Osteocyte (in vitro differentiated cells): ENCODE measurements at regions not wholly inside any gene's neighbourhood (a gene's known extent, or its start where the extent isn't known, plus 50 kb on each side); places are given as distances from the start of the nearest gene placed in this dataset.
"Not testable (repeated sequence)": the region's sequence is repeated elsewhere in the genome, so short reads cannot be mapped to it uniquely, and the experiment has no call there.

Experiments used
- DNase-seq: peaks from one replicate; pipeline ENCODE4 v3.0.0; 2021; ENCODE audit warnings: mixed read lengths; ENCODE audit not compliant: unreplicated experiment; ENCODE audit errors: extremely low spot score
- H3K27ac Mint-ChIP-seq: one replicate; pipeline ENCODE4 v1.8.0; 2021; ENCODE audit warnings: mild to moderate bottlenecking, mixed read lengths; ENCODE audit not compliant: unreplicated experiment
- H3K27me3 Mint-ChIP-seq: one replicate; pipeline ENCODE4 v1.8.0; 2021; ENCODE audit warnings: mixed read lengths; ENCODE audit not compliant: unreplicated experiment
- H3K36me3 Mint-ChIP-seq: one replicate; pipeline ENCODE4 v1.8.0; 2021; ENCODE audit warnings: mixed read lengths; ENCODE audit not compliant: unreplicated experiment
- H3K4me1 Mint-ChIP-seq: one replicate; pipeline ENCODE4 v1.8.0; 2021; ENCODE audit warnings: mixed read lengths; ENCODE audit not compliant: unreplicated experiment
- H3K4me3 Mint-ChIP-seq: one replicate; pipeline ENCODE4 v1.8.0; 2021; ENCODE audit warnings: mild to moderate bottlenecking, moderate library complexity, mixed read lengths; ENCODE audit not compliant: unreplicated experiment
- H3K9me3 Mint-ChIP-seq: one replicate; pipeline ENCODE4 v1.8.0; 2021; ENCODE audit warnings: mixed read lengths; ENCODE audit not compliant: unreplicated experiment
- TF ChIP-seq, protein P1 (sequence below): fragments of 200-600 bp; sonication (generic); IDR thresholded peaks from 2 replicates; pipeline ENCODE4 v1.5.0; 2021; ENCODE audit warnings: antibody characterized with exemption, mild to moderate bottlenecking, moderate library complexity

DNA sequence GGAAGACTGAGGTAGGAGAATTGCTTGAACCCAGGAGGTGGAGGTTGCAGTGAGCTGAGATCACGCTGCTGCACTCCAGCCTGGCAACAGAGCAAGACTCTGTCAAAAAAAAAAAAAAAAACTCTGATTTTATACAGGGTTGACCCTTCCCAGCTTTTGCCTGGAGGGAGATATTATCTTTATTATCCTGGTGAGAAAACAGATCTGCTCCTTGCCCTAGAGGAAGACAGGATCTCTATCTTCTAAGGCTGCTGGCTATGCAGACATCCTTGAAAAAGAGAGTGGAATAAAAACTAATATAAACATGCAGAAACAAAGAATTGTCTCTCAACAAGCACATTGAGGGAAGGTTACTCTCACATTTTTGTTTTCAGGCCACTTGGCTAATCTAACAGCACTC, 1503.4 kb upstream of the WWC1 start:
- H3K27ac Mint-ChIP-seq, result no peak overlapping the region
- no peaks in the 10 kb centered on the region for H3K36me3 Mint-ChIP-seq
- H3K4me1 Mint-ChIP-seq, result no peaks in the 10 kb centered on the region
- no peaks in the 10 kb centered on the region for H3K27me3 Mint-ChIP-seq
- no peak overlapping the region for H3K4me3 Mint-ChIP-seq
- no peak for DNase-seq
- TF ChIP-seq, protein P1, sequence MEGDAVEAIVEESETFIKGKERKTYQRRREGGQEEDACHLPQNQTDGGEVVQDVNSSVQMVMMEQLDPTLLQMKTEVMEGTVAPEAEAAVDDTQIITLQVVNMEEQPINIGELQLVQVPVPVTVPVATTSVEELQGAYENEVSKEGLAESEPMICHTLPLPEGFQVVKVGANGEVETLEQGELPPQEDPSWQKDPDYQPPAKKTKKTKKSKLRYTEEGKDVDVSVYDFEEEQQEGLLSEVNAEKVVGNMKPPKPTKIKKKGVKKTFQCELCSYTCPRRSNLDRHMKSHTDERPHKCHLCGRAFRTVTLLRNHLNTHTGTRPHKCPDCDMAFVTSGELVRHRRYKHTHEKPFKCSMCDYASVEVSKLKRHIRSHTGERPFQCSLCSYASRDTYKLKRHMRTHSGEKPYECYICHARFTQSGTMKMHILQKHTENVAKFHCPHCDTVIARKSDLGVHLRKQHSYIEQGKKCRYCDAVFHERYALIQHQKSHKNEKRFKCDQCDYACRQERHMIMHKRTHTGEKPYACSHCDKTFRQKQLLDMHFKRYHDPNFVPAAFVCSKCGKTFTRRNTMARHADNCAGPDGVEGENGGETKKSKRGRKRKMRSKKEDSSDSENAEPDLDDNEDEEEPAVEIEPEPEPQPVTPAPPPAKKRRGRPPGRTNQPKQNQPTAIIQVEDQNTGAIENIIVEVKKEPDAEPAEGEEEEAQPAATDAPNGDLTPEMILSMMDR, result no peak
- peaks cover 37% of the 10 kb centered on the region for H3K9me3 Mint-ChIP-seq

DNA sequence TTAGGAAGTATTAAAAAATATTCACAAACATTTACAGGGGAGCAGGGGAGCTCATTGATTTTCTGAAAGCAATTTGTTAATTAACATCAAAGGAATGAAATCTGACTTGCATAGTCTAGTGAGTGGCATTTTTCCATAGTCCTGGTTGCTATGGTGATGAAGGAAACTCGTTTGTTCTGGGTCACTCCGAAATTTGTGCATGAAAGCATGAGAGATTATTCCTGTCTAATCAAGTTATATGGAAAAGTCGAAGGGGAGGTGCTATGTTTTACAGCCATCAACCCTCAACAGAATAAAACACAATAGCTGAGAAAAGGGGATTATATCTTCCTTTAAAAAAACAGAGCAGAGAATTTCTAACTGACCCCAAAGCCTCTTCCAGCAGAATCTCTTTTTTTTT, 1495.7 kb upstream of the WWC1 start:
- H3K27ac Mint-ChIP-seq, result no peak overlapping the region
- peaks cover 18% of the 10 kb centered on the region for H3K9me3 Mint-ChIP-seq

DNA sequence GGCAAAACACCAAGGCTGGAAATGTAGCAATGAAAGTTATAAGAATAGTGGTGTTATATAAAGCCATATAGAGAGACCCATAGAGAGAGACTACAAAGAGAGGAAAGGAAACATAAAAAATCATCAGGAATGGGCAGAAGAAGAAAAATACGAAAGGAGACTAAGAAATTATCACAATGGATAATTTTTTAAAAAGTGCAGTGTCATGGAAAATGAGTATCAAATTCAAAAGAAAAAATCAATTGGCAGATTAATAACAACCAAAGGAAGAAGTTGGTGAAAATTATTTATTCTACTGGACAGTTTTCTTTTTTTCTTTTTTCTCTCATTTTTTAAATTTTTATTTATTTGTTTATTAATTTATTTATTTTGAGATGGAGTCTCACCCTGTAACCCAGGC, 1488.4 kb upstream of the WWC1 start:
- peaks cover 46% of the 10 kb centered on the region for H3K9me3 Mint-ChIP-seq
- no peak overlapping the region for H3K27ac Mint-ChIP-seq
- TF ChIP-seq, protein P1, result no peak
- H3K27me3 Mint-ChIP-seq, result no peaks in the 10 kb centered on the region
- H3K36me3 Mint-ChIP-seq, result no peaks in the 10 kb centered on the region
- no peak for DNase-seq
- H3K4me3 Mint-ChIP-seq, result no peak overlapping the region
- no peaks in the 10 kb centered on the region for H3K4me1 Mint-ChIP-seq

More for the DNA sequence above, 1495.7 kb upstream of the WWC1 start:
- H3K4me1 Mint-ChIP-seq, result no peaks in the 10 kb centered on the region
- no peak overlapping the region for H3K4me3 Mint-ChIP-seq
- TF ChIP-seq, protein P1, result no peak
- DNase-seq, result no peak
- no peaks in the 10 kb centered on the region for H3K27me3 Mint-ChIP-seq
- H3K36me3 Mint-ChIP-seq, result no peaks in the 10 kb centered on the region

DNA sequence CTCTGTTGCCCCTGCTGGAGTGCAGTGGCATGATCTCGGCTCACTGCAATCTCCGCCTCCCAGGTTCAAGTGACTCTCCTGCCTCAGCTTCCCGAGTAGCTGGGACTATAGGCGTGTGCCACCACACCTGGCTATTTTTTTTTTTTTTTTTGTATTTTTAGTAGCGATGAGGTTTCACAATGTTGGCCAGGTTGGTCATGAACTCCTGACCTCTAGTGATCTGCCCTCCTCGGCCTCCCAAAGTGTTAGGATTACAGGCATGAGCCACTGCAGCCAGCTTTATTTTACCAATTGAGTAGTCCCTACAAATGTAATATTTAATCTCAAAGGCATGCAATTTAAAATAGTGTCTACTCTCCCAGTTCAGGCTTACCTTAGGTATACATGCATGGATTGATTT, 1487.2 kb upstream of the WWC1 start:
- H3K4me3 Mint-ChIP-seq, H3K27ac Mint-ChIP-seq, H3K36me3 Mint-ChIP-seq, DNase-seq, H3K4me1 Mint-ChIP-seq, H3K27me3 Mint-ChIP-seq: not testable (repeated sequence)
- H3K9me3 Mint-ChIP-seq, result peaks cover 42% of the 10 kb centered on the region

DNA sequence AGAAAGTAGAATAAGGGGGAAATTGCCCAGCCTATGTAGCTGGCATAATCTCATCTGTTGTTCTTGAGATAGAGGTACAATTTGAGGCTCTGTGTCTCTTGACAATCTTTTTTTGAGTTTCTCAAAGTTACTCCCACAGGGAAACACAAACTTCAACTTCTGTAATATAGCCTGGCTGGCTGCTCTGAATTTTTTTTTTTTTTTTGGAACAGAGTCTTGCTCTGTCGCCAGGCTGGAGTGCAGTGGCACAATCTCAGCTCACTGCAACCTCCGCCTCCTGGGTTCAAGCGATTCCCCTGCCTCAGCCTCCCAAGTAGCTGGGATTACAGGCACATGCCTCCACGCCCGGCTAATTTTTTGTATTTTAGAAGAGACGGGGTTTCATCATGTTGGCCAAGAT, 1486.8 kb upstream of the WWC1 start:
- H3K36me3 Mint-ChIP-seq, H3K4me1 Mint-ChIP-seq: not testable (repeated sequence)
- H3K9me3 Mint-ChIP-seq, result peaks cover 38% of the 10 kb centered on the region

DNA sequence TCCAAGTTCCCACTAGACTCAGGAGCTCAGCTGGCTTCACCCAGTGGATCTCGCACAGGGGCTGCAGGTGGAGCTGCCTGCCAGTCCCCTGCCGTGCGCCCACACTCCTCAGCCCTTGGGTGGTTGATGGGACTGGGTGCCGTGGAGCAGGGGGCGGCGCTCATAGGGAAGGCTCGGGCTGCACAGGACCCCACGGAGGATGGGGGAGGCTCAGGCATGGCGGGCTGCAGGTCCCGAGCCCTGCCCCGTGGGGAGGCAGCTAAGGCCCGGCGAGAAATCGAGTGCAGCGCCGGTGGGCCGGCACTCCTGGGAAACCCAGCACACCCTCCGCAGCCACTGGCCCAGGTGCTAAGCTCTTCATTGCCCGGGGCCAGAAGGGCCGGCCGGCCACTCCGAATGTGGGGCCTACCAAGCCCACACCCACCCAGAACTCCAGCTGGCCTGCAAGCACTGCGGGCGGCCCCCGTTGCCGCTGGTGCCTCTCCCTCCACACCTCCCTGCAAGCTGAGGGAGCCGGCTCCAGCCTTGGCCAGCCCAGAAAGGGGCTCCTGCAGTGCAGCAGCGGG, 1481.3 kb upstream of the WWC1 start:
- not testable (repeated sequence) for H3K27me3 Mint-ChIP-seq, H3K36me3 Mint-ChIP-seq, DNase-seq, H3K27ac Mint-ChIP-seq, H3K4me3 Mint-ChIP-seq, H3K4me1 Mint-ChIP-seq
- H3K9me3 Mint-ChIP-seq, result peaks cover 42% of the 10 kb centered on the region

More for the DNA sequence above, 1486.8 kb upstream of the WWC1 start:
- DNase-seq, H3K27ac Mint-ChIP-seq, H3K4me3 Mint-ChIP-seq, H3K27me3 Mint-ChIP-seq: not testable (repeated sequence)

DNA sequence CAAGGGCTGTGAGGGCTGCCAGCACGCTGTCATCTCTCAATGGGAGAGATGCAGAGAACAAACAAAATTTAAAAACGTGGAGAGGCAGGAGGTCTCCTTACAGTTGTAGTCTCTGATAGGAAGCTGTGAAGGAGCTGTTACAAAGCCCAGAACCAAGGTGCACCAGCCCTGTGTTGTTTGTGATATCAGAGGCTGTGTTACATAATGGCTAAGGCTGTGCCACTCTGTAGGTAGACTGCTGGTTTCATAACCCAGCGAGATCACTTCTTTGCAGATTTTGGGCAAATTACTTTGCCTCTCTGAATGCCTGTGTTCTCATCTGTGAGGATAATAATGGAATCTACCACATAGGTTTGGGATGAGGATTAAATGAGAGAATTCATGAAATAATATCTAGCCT, 1480.7 kb upstream of the WWC1 start:
- Mint-ChIP-seq H3K36me3 (peaks cover 4% of the 10 kb centered on the region), H3K4me3 (no peak overlapping the region), H3K27ac (no peak overlapping the region), H3K9me3 (peaks cover 36% of the 10 kb centered on the region), H3K27me3 (no peaks in the 10 kb centered on the region), H3K4me1 (no peaks in the 10 kb centered on the region)
- TF ChIP-seq, protein P1, result no peak
- no peak for DNase-seq
